Kidney (tissue), 13 donors: ENCODE measurements at regions not wholly inside any gene's neighbourhood (a gene's known extent, or its start where the extent isn't known, plus 50 kb on each side); places are given as distances from the start of the nearest gene placed in this dataset.

Source experiments
- DNase-seq, 5 donors: peaks; one replicate each; pipeline ENCODE4 v3.0.0-alpha.2; 2013 to 2020
- FAIRE-seq: peaks from 2 replicates; lab custom pipeline; 2012; peaks lifted over from hg19 to GRCh38; lab: Jason Lieb, UNC
- H3K27ac ChIP-seq, 2 donors: one replicate each; pipeline ENCODE4 v1.7.0; 2013; ENCODE audit warnings: low read depth in 2 of 2, low read length in 2 of 2, inconsistent platforms in 1 of 2
- H3K27me3 ChIP-seq: one replicate; pipeline ENCODE4 v1.7.1; 2013; ENCODE audit warnings: low read length, inconsistent platforms; ENCODE audit not compliant: control insufficient read depth, insufficient read depth
- H3K36me3 ChIP-seq, 3 donors: one replicate each; pipeline versions ENCODE4 v1.7.0 to v1.7.1; 2013; ENCODE audit warnings: low read length in 3 of 3, control low read depth in 1 of 3, inconsistent platforms in 1 of 3; ENCODE audit not compliant: insufficient read depth in 3 of 3, control insufficient read depth in 2 of 3
- H3K4me1 ChIP-seq, 3 donors: one replicate each; pipeline versions ENCODE4 v1.7.0 to v1.7.1; 2013; ENCODE audit warnings: low read length in 3 of 3, inconsistent platforms in 1 of 3, low read depth in 1 of 3; ENCODE audit not compliant: control insufficient read depth in 2 of 3, insufficient read depth in 2 of 3
- H3K4me3 ChIP-seq, 3 donors: one replicate each; pipeline versions ENCODE4 v1.7.0 to v1.8.1; 2013; ENCODE audit warnings: low read length in 3 of 3, control low read depth in 1 of 3, inconsistent platforms in 1 of 3
- H3K9ac ChIP-seq, 3 donors: one replicate each; pipeline versions ENCODE4 v1.7.0 to v1.7.1; 2013; ENCODE audit warnings: low read length in 3 of 3, control low read depth in 1 of 3, inconsistent platforms in 1 of 3
- H3K9me3 ChIP-seq, 3 donors: one replicate each; pipeline versions ENCODE4 v1.7.0 to v1.7.1; 2013; ENCODE audit warnings: low read length in 3 of 3, control low read depth in 1 of 3, inconsistent platforms in 1 of 3; ENCODE audit not compliant: control insufficient read depth in 2 of 3, insufficient read depth in 1 of 3
- intact Hi-C: fragments of 100-400 bp; cut with DNase I; formaldehyde crosslinking; loops from one replicate; pipeline ENCODE4 v1.11.1; 2022
- TF ChIP-seq, protein P1 (sequence below): IDR thresholded peaks from 3 replicates; pipeline ENCODE4 v1.5.1; 2012; ENCODE audit warnings: mild to moderate bottlenecking, moderate library complexity, borderline replicate concordance; ENCODE audit not compliant: insufficient read depth; ENCODE audit errors: extremely low read depth
- donor health status: control.
- donor health status: control.
- donor health status: control.
- donor health status: control.
- donor health status: control.
- donor health status: DM: yes; HTN: yes; CAD: no.
- donor health status: Normal renal cell carcinoma (clear cell type).

DNA sequence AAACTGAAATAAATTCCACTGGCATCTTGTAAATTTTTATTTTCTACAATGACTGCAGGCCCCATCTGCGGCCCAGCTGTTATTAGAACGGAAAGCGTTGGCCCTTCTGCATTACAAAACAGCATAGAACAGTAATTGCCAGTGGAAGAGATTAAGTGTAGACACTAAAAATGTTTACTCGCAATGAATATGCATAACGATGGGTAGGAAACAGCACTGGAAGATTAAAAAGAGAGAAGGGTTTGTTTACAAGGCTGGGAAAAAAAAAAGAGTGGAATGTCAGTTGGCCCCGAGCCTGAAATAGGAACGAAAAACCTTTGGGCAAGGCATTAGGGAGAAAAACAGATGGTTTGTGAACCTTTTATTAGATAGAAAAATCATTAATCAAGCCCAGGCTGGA, 275.9 kb upstream of the TCF4 start:
- Histone ChIP-seq H3K4me1 (no peaks in the 10 kb centered on the region), H3K9me3 (no peaks in the 10 kb centered on the region), H3K9ac (no peak overlapping the region), H3K27me3 (no peaks in the 10 kb centered on the region), H3K4me3 (no peak overlapping the region), H3K27ac (no peak overlapping the region), H3K36me3 (no peaks in the 10 kb centered on the region)
- intact Hi-C loops: no loop called here
- FAIRE-seq (no peak), DNase-seq (peak in 3 of 5 donors; percentile 28 to 84 (median 49))
- TF ChIP-seq, protein P1, sequence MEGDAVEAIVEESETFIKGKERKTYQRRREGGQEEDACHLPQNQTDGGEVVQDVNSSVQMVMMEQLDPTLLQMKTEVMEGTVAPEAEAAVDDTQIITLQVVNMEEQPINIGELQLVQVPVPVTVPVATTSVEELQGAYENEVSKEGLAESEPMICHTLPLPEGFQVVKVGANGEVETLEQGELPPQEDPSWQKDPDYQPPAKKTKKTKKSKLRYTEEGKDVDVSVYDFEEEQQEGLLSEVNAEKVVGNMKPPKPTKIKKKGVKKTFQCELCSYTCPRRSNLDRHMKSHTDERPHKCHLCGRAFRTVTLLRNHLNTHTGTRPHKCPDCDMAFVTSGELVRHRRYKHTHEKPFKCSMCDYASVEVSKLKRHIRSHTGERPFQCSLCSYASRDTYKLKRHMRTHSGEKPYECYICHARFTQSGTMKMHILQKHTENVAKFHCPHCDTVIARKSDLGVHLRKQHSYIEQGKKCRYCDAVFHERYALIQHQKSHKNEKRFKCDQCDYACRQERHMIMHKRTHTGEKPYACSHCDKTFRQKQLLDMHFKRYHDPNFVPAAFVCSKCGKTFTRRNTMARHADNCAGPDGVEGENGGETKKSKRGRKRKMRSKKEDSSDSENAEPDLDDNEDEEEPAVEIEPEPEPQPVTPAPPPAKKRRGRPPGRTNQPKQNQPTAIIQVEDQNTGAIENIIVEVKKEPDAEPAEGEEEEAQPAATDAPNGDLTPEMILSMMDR: no peak

DNA sequence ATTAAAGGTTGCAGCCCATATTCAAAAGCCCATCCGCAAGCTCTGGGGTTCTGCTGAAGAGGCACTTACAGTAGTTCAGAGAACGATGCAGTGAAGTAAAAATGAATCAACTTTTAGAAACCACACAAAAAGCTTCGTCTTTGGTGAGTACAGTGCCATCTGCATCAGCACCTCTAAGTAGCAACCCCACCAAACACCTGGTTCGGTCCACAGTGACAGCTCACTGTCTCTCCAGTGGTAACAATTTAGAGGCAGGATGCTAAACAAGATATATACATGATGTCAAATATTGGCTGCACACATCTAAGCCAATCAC, 275.4 kb upstream of the TCF4 start:
- no peaks in the 10 kb centered on the region for H3K4me1 ChIP-seq
- TF ChIP-seq, protein P1: no peak
- FAIRE-seq (no peak), DNase-seq (no peak)
- no peak overlapping the region for H3K27ac ChIP-seq
- no peak overlapping the region for H3K9ac ChIP-seq
- H3K27me3 ChIP-seq: no peaks in the 10 kb centered on the region
- intact Hi-C loops: no loop called here
- H3K4me3 ChIP-seq: no peak overlapping the region
- H3K9me3 ChIP-seq: no peaks in the 10 kb centered on the region
- no peaks in the 10 kb centered on the region for H3K36me3 ChIP-seq

DNA sequence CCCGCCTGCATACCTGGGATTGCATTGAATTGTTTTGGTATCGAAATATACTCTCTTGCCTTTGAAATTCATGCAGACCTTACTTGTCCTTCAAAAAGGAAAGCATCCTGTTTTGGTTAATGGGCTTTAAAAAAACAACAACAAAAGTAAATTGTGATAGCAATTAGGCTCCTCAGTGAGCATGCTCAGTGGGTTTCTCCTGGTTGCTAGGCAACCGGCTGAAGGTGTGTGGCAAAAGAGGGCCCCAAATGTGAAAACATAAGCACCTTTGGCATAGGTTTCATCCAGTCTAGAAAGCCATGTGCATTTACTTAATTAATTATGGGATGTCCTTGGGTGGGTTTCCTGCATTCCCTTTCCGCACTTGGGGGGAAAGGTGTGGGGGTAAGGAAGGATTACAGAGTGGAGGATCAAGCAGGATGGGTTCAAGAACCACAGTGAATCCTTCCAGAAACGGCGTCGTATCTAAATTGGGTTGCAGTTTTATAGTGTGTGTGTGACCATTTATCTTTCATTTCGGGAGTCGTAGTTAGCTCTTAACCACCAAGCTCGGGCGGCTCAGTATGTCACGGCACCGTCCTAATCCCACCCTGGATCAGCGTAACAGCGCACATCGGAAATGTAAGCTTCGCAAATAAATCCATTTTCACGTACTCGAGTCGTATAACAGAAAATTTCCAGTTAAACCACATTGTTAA, 274.9 kb upstream of the TCF4 start:
- H3K27ac ChIP-seq: no peak overlapping the region
- no peaks in the 10 kb centered on the region for H3K4me1 ChIP-seq
- H3K36me3 ChIP-seq: no peaks in the 10 kb centered on the region
- no peaks in the 10 kb centered on the region for H3K9me3 ChIP-seq
- no peak for FAIRE-seq
- H3K27me3 ChIP-seq: no peaks in the 10 kb centered on the region
- DNase-seq: no peak
- H3K9ac ChIP-seq: no peak overlapping the region
- no peak overlapping the region for H3K4me3 ChIP-seq
- TF ChIP-seq, protein P1: no peak
- intact Hi-C loops: no loop called here

DNA sequence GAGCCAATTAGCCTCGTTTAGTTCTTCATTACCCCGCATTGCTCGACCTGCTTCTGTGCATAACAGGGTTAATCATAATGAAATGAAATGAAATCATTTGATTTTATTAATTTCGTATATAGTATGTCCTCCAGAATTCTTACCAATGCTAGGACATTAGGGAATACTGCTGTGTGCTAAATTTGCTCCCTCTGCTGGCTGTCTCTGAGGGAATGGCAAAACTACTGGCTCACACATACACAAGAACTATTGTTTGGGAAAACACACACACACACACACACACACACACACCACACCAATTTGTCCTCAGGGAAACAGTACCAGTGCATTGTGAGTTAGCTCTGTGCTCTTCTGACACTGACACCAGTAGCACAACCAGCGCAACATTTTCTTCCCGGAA, 273.3 kb upstream of the TCF4 start:
- Histone ChIP-seq H3K4me3 (no peak overlapping the region), H3K36me3 (no peaks in the 10 kb centered on the region), H3K27ac (no peak overlapping the region), H3K9me3 (no peaks in the 10 kb centered on the region), H3K27me3 (no peaks in the 10 kb centered on the region), H3K4me1 (no peaks in the 10 kb centered on the region), H3K9ac (no peak overlapping the region)
- intact Hi-C loops: no loop called here
- DNase-seq: peak in 1 of 5 donors; percentile 29
- TF ChIP-seq, protein P1: no peak
- FAIRE-seq: no peak
